Panc1 (cell line): ENCODE measurements at regions not wholly inside any gene's neighbourhood (a gene's known extent, or its start where the extent isn't known, plus 50 kb on each side); places are given as distances from the start of the nearest gene placed in this dataset.

ENCODE experiments used
- CTCF ChIP-seq: fragments of 450-650 bp; IDR thresholded peaks from 2 replicates; pipeline ENCODE4 v1.5.1; 2017; ENCODE audit warnings: mild to moderate bottlenecking
- SIN3A ChIP-seq: IDR thresholded peaks from 2 replicates; pipeline ENCODE4 v1.6.1; 2012; ENCODE audit warnings: low read depth, mild to moderate bottlenecking, low read length, moderate library complexity, borderline replicate concordance; ENCODE audit not compliant: insufficient read depth
- TCF7L2 ChIP-seq: IDR thresholded peaks from 2 replicates; pipeline ENCODE4 v1.6.1; 2011; ENCODE audit warnings: mild to moderate bottlenecking, low read depth, low read length, inconsistent platforms

- TF ChIP-seq CTCF = no peak
- no peak for TF ChIP-seq SIN3A
- no peak for TF ChIP-seq TCF7L2
Observed at GRCh38 chr18:78199611-78200010, 780.0 kb upstream of the SALL3 start.
